ENCODE measurements at regions not wholly inside any gene's neighbourhood (a gene's known extent, or its start where the extent isn't known, plus 50 kb on each side); places are given as distances from the start of the nearest gene placed in this dataset.
A peak's percentile ranks its signal among the peaks of the same experiment; 100 is the strongest.

DNA sequence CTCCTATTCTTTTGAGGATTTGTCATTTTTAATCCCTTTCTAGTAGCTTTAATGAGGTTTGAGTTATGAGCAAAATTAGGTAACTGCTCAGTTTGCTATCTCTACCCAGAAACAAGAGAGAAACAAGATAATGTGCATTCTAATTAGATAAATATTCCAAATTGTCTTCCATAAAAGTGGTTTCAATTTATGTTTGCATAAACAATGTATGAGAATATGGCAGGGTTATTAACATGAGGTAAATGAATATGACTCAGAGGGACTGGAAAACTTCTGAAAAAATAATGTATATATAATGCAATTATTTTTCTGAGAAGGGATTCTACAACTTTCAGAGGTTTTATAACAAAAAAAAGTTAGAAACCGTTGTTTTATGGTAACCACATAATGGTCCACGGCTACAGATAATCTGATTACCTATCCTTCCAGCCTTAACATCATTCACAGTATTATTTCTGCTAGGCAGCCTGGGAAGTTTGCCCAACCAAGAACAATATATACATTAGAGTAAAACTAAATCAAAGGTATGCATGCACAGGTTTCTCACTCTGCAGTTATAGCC, 101.2 kb downstream of the CRPPA start:
- DNase-seq (ENCODE audit: low read depth), result no peak

DNA sequence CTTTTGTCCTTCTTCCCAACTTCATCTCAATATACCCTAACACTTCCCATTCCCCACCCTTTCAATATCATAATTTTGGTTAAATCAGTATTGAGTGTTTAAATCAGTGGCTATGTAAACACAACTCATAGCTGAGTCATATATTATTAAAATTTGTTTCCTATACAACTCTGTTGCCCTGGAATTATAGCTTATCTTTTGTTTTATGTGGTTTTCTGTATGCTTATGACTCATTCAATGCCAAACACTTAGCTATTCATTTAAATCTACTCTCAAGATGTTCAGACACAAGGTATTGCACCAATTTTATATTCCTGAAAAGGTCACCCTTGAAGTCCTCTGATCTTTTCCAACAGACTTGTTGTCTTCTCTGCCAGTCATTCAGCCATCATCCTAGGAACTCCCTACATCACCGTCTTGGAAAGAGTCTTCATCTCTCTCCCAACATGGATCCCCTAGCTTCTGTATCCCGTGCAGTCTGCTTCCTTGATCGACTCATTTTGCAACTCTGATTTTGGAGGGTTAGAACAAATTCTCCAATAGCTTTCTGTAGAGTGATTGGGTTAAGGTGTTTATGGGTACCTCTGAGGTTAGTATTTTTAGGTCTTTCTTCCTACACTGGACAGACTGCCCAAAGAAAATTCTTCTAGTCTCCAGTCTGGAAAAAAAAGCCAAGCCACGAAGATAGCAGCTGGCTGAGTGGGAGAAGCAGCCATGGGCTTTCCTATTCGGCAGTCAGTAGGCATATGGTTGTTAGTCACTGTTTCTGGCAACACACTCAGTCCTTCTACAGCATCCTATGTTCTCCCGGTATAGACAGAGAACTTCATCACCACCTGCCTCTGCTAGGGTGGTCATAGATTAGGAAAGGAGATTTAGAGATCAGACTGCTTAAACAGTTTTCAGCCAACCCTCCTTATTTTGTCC, 102.1 kb downstream of the CRPPA start:
- DNase-seq (ENCODE audit: low read depth), result peak; percentile 6

DNA sequence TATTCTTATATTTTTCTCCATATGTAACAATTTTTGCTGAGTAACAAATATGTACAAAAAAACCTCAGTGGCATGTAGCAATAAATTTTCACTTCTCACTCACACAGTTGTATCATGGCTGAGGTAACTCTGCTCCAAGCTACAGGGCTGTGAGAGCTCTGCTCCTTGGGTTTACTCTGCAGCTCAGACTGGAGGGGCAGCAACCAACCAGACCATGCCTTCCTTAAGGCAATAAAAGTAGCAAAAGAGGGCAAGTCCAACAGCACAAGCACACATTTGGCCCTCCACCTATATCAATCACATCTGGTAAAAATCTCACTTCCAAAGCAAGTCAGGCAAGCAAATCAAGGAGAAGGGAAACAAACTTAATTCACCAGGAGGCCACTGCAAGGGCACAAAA, 102.9 kb downstream of the CRPPA start:
- DNase-seq (ENCODE audit: low read depth), result no peak

DNA sequence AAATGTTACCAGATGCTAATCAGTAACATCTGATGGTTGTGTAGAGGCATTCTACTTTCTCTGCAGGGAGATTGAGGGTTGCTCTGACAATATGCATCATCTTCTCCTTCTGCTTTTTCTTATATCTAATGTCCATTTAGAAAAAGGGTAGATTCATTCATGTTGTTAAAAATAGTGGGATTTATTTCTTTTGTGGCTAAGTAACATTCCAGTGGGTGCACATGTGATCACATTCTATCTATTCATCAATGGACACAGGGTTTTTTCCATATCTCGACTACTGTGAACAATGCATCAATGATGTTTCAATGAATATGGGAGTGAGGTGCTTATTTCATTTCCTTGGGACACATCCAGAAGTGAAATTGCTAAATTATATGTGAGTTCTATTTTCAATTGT, 103.9 kb downstream of the CRPPA start:
- no peak for DNase-seq (ENCODE audit: low read depth)

DNA sequence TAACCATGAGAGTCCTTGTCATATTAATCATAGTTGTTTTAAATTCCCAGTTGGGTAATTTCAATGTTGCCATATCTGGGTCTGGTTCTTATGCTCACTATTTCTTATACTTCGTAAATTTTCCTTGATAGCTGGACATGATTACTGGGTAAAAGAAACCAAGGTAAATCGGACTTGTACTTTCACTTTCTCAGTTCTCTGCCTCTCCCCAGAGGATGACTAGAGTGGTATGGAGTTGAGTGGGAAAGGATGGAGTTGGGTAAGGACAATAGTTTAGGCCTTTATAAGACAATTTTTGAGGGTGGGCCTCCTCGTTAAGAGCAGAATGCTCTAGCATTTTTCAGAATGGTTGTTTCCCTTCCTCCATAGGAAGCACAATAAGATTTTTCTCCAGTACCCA, 106.1 kb downstream of the CRPPA start:
- no peak for DNase-seq (ENCODE audit: low read depth)

DNA sequence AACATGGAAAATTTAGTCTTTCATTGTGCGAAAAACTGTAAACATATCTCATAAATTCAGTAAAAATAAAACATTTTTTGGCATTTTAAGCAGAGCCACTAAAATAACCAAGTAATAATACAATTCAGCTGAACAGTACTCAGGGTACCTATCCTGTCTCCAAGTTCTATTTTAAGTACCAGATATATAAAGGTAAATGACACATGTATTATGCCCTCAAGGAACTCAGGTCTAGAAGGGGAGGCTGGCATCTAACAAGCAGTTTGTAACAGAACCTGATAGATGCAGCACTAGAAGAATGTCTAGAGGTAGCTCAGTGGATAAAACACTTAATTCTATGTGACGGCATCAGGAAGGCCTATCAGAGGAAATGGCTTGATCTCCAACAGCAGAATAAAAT, 112.2 kb downstream of the CRPPA start:
- DNase-seq (ENCODE audit: low read depth), result no peak

- peak; percentile 14 for DNase-seq (ENCODE audit: low read depth)
Observed at GRCh38 chr7:16301291-16301690, 120.0 kb downstream of the CRPPA start.

GRCh38 chr7:16300361-16300895, 120.9 kb downstream of the CRPPA start:
- DNase-seq (ENCODE audit: low read depth), result no peak

- no peak for DNase-seq (ENCODE audit: low read depth)
Observed at GRCh38 chr7:16299853-16300252, 121.5 kb downstream of the CRPPA start.

GRCh38 chr7:16298221-16298620, 123.1 kb downstream of the CRPPA start:
- no peak for DNase-seq (ENCODE audit: low read depth)

- DNase-seq (ENCODE audit: low read depth), result no peak
Observed at GRCh38 chr7:16295558-16295957, 125.8 kb downstream of the CRPPA start.

- DNase-seq (ENCODE audit: low read depth), result no peak
Observed at GRCh38 chr7:16293669-16294425, 127.5 kb downstream of the CRPPA start.

DNA sequence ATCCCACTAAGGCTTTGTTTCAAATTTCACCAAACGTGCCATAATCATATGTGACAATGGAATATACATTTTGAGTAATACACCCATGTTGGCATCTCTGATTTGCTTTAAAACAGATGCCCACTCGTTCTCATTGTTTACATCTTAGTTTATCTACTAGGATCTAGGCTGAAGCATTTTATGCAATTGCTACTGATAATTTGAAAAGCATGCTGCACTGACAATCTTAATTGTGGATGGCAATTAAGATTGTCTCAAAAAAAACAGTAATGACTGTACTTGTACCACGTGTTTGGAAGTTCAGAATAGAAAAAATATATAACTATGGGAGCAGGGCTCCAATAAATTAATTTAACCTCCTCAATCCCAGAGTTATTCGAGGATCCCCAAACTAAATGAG, 136.8 kb downstream of the CRPPA start:
- no peak for DNase-seq (ENCODE audit: low read depth)

- DNase-seq (ENCODE audit: low read depth), result no peak
Observed at GRCh38 chr7:16278167-16278787, 143.1 kb downstream of the CRPPA start.

GRCh38 chr7:16271990-16272665, 149.2 kb downstream of the CRPPA start:
- DNase-seq (ENCODE audit: low read depth), result no peak

GRCh38 chr7:16271355-16271915, 149.9 kb downstream of the CRPPA start:
- no peak for DNase-seq (ENCODE audit: low read depth)

- no peak for DNase-seq (ENCODE audit: low read depth)
Observed at GRCh38 chr7:16270844-16271243, 150.5 kb downstream of the CRPPA start.

DNA sequence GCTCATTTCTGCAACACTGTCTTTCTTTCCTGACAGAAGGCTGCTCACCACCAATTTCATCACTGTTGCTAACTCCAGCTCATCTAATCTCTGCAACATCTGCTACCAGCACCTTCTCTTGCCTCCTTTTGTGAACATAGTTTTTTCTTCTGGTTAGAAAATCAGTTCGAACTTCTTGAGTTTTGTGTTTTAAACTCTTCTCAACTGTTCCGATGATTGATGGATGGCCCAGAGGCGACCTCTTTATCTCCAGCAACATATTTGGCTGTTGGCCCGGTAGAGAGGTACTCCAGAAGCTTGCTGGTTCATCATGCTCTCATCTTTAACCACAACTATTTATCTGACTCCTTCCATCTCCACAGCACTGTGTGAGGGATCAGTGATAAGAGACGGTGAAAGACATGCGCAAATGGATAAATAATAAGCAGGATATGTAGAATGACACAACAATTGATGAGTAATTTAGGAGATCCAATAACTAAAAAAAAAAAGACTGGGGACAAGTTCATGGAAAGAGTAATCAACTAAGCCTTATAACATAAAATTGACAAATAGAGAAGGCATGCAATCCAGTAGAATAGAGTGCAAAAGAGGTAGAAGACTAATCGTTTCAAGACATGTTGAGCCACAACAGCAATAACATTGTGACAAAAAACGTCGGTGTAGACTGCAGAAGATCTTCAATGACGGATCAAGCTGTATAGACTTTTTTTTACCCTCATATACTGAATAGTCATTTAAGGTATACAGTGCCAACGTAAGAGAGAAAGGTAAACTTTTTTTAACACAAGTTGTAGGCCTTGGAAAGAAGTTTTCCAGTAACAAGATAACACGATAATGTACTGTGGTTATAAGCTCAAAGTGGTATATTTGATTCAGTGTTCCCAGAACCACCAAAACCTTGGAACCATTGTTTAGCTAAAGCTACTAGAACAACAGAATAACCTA, 152.2 kb downstream of the CRPPA start:
- DNase-seq (ENCODE audit: low read depth), result peak; percentile 56

GRCh38 chr7:16267953-16268820, 153.2 kb downstream of the CRPPA start:
- DNase-seq (ENCODE audit: low read depth), result no peak

Measured in EH (cell line).